Stimulated activated CD4-positive, alpha-beta T cell treated with anti-CD3 and anti-CD28 coated beads, Interleukin-15, amount 100 ng/mL, for 48 hours (primary cell): ENCODE measurements at regions not wholly inside any gene's neighbourhood (a gene's known extent, or its start where the extent isn't known, plus 50 kb on each side); places are given as distances from the start of the nearest gene placed in this dataset.

Experiments
- DNase-seq, 2 donors: peaks; one replicate each; pipeline ENCODE4 v3.0.0-alpha.2; 2020; ENCODE audit warnings: low read depth in 2 of 2

DNA sequence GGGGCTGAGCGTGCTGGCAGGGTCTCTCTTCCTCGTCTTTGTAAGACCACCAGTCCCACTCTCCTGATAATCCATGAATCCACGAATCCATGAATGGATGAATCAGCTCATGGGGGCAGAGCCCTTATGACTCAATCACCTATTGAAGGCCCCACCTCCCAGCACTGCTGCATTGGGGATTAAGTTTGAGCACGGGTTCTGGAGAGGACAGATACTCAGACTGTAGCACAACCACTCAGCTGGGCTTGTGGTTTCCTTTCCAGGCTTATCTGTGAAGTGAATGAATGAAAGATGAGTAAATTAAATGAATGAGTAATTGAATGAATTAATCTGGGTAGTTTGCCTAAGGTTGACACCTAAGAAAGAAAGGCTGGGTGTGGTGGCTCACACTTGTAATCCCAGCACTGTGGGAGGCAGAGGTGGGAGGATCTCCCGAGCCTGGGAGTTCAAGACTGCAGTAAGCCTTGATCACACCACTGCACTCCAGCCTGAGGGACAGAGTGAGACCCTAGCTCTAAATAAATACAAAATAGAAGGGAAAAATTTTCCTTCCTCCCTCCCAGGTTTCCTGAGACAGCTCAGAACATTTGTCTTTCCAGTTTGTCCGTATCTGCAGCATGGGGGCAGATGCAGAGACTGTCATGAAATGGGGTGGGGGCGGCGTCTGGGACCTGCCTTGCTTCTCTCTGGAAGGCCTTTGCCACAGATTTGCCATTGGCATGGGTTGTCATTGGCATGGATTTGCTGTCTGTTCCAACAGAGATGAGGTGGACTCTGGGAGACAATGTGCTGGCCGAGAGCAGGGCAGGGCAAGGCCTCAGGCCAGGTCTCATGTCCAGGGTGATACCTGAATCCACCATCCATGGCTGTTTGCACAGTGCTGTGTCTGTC, 187.7 kb upstream of the C1orf174 start:
- no peak for DNase-seq

DNA sequence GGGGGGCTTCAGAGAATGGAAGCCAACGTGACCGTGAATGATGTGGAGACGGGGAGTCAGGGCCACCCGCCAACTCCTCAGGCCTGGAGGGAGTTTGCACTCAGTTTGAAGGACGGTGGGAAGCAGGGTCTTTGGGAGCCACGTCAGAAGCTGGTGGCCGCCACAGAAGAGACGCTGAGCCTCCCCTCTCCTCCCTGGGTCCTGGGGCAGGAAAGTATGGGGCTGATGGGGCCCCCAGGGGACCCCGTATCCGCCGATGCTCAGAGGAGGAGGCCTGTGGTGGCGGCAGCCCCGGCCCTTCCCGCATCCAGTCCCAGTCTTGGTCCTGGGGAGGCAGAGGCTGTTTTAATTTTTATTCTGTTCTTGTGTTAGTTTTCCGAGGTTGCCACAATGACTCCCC, 188.6 kb upstream of the C1orf174 start:
- DNase-seq, result no peak

DNA sequence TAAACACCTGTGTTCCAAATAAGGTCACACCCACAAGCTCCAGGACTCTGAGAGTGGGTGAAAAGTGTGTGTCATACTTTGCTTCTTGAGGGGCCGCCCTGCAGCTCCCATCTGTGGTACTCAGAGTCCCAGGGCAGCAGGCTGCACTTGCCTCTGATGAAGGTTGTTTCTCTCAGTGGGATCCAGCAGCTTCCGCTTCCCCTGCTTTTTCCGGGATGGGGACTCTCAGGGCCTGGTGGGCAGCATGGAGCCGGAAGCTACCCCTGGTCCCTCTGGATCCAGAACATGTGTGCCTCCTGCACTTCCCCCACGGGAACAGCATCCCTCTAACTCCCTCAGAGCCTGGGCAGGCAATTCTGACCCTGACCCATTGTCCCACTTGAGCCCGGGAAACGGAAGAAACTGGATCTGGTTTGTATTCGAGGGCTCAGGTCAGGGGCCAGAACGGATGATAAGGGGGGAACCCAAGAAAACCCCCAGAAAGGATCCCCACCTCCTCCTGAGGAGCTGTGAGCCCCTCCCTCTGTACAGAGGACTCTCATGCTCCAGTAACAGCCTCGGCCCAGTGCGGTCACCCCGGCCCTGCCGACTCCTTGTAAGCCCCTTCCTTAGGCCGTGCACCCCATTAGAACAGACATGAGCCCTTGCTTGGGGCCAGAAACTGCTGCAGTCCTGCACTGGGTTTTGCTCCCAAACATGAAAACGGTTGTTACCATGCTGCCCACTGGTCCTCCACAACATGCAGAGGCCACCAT, 189.5 kb upstream of the C1orf174 start:
- no peak for DNase-seq

DNA sequence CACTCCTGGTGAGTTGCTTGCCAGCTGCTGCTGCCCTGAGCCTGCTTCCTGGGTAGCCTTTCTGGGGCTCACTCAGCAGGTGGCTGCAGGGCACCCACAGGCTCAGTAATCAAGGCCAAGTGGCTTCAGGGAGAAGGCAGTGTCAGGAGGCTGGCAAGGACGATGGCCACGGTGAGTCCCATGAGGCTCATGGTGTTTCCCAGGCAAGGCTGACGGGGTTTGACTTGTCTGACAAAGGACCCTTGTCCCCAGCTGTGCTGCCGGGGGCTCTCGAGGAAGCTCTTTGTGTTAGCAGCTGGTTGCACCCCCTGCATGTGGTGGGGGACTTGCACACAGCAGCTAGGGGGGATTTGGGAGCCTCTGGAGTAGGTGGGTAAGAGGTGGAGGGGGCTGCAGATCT, 190.5 kb upstream of the C1orf174 start:
- DNase-seq, result no peak

DNA sequence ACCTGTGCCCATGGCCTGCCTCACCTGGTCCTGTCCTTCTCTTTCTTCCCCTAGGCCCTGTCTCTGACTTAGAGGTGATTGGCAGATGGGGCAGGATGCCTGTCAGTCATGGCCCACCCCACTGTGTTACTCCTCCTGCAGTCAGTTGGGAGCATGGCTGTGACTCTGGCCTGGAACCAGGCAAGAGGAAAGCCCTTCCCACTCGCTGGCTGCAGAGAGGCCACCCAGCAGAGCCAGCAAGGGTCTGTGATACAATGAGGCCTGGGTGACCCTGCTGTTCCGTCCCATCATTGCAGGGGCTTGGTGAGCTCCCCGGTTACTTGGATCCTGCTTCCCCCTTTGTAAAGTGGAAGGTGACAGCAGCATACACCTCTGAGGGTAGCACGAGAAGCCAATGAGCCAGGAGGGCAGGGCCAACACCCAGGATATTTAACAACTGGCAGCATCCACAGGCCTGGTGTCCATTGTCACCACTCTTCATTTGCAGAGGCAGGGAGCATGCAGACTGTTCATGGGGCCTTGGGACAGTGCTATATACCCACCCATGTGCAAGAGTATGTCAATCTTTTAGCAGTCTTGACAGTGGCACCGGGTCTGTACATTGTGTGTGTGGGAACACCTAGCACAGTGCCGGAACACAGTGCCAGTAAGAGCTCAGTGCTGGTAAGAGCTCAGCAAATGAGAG, 191.0 kb upstream of the C1orf174 start:
- no peak for DNase-seq

DNA sequence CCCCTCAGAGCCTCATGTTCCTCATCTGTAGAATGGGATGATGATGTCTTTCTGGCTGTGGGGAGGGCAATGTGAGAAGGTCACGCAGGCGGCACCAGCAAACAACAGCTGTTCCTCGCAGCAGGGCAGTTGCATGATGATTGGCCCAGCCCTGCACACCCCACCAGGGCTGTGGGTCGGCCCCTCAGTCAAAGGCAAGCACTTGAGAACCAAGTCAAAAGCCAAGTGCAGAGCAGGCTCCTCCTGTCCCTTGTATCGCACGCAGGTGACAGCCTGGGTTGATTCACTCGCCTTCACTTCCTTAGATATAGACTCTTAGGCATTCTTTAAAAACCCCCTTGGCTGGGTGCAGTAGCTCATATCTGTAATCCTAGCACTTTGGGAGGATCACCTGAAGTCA, 191.9 kb upstream of the C1orf174 start:
- no peak for DNase-seq

DNA sequence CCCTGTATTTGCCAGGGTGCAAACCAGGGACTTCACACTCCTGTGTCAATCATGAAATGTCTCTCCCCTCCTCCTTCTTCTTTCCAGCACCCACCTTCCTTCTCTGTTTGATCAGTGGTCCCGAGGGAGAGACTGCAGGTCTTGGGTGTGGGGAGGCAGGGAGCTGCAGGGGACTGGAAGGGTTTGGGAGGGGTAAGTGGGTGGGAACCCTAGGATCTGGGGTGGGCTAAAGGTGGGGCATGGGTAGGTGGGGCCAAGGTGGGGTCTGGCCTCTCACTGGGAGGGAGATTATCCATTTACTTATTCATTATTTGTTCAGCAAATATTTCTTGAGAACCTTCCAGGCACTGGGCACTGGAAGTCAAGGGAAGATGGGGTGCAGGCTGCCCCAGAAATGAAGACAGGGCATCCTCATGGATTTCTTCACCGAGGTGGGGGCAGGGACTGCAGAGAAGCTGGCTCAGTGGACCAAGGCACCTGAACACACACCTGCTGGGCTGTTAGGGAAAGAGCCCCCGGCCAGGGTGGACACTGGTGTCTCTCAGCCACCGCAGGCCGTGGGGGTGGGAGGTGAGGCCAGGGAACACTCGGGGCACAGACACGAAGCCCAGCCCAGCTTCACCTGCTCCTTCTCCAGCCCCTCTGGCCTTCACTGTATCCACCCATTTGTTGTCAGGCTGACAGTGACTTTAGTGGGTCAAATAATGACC, 193.9 kb upstream of the C1orf174 start:
- DNase-seq, result no peak

DNA sequence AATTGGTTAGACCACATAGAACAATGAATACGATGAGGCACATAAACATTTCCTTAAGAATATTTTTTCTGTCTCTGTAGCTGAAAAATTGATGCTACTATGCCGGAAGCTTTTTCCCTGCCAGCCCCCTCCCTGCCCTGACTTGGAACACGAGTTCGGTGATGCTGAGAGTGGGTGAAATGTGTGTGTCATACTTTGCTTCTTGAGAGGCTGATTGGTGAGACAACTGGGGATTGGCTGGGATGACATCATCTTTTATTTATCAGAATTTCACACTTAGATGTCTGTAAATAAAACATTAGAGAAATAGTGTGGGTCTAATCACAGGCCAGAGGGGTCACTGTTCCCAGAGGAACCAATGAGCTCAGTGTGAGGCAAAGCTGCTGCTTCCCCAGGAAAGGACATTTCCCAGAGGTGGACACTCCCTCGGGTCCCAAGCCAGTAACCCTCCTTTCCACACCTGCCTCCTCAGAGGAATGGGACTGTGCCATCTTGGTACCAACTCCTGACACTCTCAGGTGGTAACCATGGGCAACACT, 195.4 kb upstream of the C1orf174 start:
- no peak for DNase-seq

DNA sequence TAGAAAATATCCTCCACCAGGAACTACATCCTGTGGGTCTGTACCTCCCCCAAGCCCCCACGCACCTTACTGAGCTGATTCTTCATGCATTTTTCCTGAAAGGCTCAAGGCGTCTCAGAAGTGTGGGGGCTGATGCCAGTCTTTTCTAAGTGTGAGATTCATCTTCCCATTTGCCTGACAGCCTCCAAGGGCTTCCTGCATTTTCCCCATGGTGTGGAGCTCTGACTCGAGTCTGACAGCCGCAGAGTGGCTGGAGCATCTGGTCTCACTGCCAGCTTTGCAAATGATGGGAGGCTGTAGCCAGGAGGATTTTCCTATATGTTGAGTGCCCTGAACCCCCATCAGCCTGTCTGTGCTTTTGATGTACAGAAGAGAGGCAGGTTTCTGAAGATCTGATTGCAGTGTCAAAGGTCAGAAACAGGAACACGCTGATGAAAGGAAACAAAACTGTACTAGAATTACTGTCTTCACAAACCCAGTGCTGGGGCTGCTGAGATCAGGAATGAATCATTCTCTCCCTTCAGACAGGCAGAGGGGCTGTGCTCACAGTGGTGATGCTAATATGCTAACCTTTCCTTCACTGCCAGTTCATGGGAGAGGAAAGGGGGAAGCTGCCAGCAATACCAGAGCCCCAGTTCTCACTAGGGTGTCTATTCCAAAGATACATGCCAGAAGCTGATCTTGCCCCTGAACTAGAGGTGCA, 201.5 kb upstream of the C1orf174 start:
- DNase-seq, result no peak

DNA sequence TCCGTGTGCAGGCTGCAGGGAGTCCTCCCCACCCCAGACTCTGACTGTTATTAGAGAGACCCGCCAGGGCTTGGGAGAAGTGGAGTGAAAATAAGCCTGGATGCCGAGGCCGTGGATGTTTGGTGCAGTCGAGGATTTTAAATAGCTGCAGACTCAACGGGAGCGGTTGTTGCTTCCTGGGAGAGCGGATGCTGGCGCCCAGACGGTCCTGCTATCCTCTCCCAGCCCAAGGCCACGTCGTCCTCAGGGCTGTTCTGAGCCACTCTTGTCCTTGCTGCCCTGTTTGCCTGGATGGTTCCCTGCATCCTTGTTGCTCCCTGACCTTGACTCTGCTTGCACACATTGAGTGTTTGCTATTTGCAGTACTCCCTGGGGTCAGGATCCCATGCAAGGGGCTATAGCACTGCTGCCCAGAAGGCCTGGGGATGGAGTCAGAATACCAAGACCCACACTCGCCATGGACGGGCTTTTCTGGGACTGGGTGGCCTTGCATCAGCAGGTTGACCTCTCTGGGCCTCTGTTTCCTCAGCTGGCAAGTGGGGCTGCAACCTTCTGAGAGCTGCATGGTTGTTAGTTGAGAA, 205.3 kb upstream of the C1orf174 start:
- no peak for DNase-seq

DNA sequence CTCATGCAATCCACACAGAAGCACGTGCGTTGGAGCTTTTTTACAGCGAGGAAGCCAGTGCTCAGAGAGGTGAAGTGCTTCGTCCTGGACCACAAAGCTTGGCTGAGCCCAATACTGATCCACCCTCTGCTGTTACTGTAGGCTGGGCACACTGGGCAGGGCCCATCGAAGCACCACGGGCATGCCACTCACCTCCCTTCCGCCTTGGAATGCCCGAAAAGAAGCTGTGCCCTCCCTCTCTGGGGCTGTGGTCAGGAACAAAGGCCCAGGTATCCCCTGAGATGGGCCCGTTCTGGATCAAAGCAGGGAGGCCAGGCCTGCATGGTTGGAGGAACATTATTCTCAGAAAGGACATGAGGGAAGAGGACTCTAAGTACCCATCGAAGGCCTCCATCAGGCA, 206.7 kb upstream of the C1orf174 start:
- DNase-seq, result no peak

DNA sequence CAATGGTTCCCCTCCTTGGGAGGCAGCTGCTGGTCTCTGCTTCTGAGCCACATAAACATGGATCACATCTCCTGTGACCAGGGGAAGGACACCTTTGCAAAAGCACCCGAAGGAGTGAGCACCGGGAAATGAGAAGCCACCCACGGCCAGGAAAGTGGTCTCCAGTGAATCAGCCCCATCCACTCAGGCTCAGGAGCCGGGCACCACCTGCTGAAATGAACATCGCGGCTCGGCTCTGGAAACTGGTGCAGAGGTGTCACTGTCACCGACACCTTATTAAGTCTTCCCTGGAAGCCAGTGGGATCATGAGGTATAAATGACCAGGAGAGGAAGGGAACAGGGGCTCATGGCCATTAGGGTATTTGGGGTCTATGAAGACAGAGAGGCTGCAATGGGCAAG, 207.2 kb upstream of the C1orf174 start:
- no peak for DNase-seq

DNA sequence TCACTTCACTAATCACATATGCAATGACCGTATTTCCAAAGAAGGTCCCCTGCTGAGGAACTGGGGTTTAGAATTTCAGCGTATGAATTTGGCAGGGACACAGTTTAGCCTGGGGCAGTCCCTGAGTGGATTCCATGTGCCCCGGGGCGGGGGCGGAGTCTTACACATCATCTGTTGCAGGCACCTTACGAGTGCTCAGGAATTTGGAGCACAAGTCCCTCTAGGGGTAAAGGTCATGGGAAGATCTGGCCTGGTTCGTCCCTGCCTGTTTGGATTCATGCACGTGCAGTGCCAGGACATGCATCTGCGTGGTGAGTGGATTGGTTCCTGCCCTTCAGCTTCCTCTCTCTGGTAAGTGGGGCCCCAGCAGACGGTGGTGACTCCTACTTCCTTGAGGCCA, 208.3 kb upstream of the C1orf174 start:
- no peak for DNase-seq

DNA sequence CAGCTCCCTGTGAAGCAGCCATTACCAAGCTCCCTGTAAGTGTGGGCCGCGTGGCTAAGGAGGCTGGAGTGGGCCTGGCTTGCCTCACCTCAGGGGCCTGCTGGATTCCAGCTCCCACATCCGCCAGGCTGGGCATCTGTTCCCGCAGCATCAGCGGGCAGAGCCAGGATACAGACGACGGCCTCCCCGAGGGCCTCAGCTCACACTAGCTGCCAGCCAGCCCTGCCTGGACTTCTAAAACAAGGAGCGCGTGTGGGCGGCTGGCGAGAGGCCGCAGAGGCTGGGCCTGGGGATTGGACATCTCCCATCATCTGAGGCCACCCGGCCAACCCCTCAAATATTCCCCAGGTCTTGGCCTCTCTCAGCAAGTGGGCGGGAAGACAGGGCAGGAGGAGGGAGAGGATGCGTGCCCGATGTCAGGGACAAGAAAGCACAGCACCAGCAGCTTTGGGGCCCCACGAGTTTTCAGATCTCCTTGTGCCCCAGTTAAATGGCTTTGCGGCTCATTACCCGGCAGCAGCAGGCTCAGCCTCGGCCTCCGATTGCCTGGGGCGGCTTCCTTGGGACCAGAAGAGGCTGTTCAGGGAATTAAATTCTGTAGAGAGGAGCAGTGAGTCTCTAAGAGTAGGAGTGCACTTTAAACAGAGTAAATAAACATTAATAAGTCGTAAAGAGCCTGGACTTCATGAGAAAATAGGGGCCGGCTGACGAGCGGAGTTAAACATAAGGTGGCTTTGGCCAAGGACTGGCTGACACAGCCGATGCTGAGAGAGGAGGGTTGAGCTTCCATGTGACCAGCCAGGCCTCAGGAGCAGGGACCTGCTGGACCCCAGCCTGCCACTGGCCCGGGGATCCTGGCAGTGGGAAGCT, 208.9 kb upstream of the C1orf174 start:
- no peak for DNase-seq

DNA sequence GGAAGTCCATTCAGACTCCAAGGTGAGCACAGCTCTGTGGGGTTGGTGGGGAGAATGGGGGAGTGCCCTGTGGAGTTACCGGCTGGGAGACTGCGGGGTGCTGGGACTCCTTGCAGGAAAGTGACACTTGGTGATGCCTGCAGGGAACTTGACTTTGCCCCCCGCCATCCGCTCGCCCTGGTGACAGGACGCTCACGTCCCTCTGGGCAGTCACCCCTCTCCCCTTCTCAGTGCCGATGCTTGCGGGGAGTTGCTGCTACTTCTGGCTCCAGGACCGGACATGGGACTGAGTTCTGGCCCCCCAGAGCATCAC, 209.5 kb upstream of the C1orf174 start:
- DNase-seq, result no peak

DNA sequence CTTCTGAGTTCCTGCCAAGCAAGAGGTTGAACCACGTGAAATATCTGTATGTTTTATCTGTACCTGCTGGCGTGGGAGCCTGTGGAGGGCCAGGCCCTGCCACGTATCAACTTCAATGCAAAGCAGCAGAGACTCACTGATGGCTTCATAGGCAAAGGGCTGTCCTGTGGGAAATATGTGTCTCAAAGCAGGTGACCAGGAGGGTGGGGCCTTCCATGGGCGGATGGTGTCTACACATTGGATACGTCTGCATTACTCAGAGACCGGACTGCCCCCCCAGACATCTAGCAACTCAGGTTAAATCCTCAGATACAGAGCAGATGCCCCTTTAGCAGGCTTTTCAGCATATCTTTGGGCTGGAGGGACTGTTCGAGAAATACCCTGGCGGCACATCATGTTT, 210.8 kb upstream of the C1orf174 start:
- DNase-seq, result no peak

DNA sequence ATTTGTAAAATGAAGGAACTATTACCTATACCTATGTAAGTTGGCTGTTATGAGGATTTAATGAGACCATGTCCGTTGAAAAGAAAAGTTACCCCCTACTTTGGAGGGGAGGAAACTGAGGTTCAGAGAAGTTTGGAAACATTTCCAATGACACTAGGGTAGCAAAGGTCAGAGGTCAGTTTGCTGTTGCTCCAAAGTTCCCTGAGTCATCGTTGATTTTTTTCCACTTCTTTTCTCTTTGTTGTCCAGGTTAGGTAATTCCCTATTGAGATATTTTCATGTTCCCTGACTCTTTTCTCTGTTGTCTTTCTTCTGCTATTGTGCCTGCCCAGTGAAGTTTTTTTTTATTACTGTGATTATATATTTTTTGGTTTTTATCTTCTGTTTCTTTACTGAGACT, 213.8 kb upstream of the C1orf174 start:
- no peak for DNase-seq

DNA sequence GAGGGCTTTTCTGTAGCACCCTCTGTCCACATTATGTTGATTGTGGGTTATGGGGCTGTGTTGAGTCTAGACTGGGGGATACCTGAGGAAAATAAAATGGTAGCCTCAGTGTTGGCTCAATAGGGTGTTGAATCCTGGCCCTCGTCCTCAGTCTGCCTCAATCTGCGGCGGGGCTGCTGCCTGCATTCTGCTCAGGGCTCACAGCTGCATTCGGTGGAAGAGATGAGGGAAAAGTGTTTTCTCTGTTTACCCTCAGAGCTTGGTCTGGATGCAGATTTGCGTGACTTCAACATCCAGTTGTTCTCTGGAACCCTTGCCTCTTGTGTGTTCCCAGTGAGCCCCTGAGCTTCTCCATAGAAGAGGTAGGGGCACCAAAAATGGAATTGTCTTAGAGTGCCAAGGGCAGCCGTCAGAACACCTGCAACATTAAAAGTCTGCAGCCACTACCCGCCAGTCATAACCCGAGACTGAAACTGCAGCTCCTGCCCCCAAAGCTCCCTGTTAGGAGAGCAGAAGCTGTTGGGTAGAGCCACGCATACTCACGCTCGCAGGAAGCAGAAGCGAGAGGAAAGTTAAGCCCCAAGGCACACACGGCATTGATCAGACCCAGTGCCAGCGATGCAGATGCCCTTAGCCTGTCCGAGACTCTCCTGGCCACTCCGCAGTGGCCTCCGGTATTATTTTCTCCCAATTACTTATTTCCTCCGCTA, 215.3 kb upstream of the C1orf174 start:
- no peak for DNase-seq

DNA sequence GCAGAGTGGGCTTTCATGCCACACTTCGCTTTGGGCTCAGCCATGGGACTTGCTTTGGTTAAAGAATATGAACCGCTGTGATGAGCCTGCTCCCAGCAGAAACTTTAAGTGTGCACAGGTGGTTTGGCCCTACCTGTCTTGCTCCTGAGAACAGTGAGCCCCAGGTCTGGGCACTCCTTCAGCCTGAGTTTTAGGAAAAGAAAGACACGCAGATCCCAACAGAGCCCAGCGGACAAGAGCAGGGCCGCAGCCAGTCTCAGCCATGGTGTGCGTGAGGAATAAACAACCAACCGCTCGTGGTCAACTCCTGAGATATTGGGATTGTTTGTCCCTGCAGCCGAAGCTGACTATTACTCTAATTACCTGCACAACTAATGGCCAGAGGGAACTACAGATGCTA, 217.1 kb upstream of the C1orf174 start:
- no peak for DNase-seq
